SK-N-SH (cell line): ENCODE measurements at regions not wholly inside any gene's neighbourhood (a gene's known extent, or its start where the extent isn't known, plus 50 kb on each side); places are given as distances from the start of the nearest gene placed in this dataset.

Experiments
- FOXM1 ChIP-seq: IDR thresholded peaks from 2 replicates; pipeline ENCODE4 v1.4.0; 2012; ENCODE audit warnings: low read depth, mild to moderate bottlenecking
- GABPA ChIP-seq: IDR thresholded peaks from 2 replicates; pipeline ENCODE4 v1.4.0; 2012; ENCODE audit warnings: low read depth, mild to moderate bottlenecking
- RAD21 ChIP-seq: IDR thresholded peaks from 2 replicates; pipeline ENCODE4 v1.6.1; 2012; ENCODE audit warnings: mild to moderate bottlenecking, low read length
- RCOR1 ChIP-seq: fragments of 150-350 bp; IDR thresholded peaks from 2 replicates; pipeline ENCODE4 v1.6.1; 2017; ENCODE audit warnings: antibody characterized with exemption, low read length
- TF ChIP-seq, protein P1 (sequence below): fragments of 200-600 bp; sonication (generic); IDR thresholded peaks from 2 replicates; pipeline ENCODE4 v1.6.1; 2017; ENCODE audit warnings: antibody characterized with exemption, mild to moderate bottlenecking, moderate library complexity
- TF ChIP-seq, protein P2 (sequence below): fragments of 150-350 bp; IDR thresholded peaks from 2 replicates; pipeline ENCODE4 v1.6.1; 2017; ENCODE audit warnings: antibody characterized with exemption, low read length, low read depth, borderline replicate concordance

DNA sequence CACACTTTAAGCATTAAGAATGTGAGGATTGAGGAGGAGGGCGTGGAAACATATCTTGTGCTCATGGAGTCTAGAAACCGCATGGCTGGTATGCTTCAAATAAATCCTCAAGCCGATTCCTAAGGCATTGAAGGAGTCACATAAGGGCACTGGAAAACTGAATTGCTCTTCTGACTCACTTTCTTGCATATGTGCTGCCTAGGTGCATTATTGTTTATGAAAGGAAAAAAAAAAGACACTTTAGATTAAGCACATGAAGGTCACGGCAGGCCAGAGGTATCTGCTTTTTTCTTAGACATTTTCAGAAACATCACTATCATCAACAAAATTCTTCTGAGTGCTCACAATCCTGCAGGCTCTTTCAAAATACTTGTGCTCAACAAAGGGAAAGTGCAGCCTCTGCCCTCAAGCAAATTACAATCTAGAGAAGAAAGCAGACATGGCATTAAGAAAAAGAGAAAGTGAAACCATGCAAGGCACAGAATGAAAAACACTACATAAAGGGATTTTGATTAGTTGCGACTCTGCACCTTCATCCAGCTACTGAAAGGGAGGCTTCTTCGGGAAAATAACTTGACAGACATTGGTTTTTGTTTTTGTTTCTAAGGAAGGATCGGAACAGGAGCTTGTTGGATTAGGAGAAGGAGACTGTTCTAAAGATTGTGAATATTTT is 2117.6 kb downstream of the MAT2B start:
- TF ChIP-seq, protein P1, sequence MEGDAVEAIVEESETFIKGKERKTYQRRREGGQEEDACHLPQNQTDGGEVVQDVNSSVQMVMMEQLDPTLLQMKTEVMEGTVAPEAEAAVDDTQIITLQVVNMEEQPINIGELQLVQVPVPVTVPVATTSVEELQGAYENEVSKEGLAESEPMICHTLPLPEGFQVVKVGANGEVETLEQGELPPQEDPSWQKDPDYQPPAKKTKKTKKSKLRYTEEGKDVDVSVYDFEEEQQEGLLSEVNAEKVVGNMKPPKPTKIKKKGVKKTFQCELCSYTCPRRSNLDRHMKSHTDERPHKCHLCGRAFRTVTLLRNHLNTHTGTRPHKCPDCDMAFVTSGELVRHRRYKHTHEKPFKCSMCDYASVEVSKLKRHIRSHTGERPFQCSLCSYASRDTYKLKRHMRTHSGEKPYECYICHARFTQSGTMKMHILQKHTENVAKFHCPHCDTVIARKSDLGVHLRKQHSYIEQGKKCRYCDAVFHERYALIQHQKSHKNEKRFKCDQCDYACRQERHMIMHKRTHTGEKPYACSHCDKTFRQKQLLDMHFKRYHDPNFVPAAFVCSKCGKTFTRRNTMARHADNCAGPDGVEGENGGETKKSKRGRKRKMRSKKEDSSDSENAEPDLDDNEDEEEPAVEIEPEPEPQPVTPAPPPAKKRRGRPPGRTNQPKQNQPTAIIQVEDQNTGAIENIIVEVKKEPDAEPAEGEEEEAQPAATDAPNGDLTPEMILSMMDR: no peak
- TF ChIP-seq RAD21 (no peak), GABPA (no peak), RCOR1 (no peak), FOXM1 (no peak)
- TF ChIP-seq, protein P2, sequence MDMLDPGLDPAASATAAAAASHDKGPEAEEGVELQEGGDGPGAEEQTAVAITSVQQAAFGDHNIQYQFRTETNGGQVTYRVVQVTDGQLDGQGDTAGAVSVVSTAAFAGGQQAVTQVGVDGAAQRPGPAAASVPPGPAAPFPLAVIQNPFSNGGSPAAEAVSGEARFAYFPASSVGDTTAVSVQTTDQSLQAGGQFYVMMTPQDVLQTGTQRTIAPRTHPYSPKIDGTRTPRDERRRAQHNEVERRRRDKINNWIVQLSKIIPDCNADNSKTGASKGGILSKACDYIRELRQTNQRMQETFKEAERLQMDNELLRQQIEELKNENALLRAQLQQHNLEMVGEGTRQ: no peak
